Ishikawa (cell line): ENCODE measurements at regions not wholly inside any gene's neighbourhood (a gene's known extent, or its start where the extent isn't known, plus 50 kb on each side); places are given as distances from the start of the nearest gene placed in this dataset.

Experiments
- CEBPB ChIP-seq: IDR thresholded peaks from 2 replicates; pipeline ENCODE4 v1.6.1; 2012
- CREB1 ChIP-seq: IDR thresholded peaks from 2 replicates; pipeline ENCODE4 v1.6.1; 2012; ENCODE audit warnings: low read depth
- EGR1 ChIP-seq: IDR thresholded peaks from 2 replicates; pipeline ENCODE4 v1.6.1; 2012
- EP300 ChIP-seq: IDR thresholded peaks from 2 replicates; pipeline ENCODE4 v1.6.1; 2012; ENCODE audit warnings: borderline replicate concordance
- FOXM1 ChIP-seq: IDR thresholded peaks from 2 replicates; pipeline ENCODE4 v1.6.1; 2012; ENCODE audit warnings: low read depth, borderline replicate concordance
- NFIC ChIP-seq: IDR thresholded peaks from 2 replicates; pipeline ENCODE4 v1.6.1; 2012
- RAD21 ChIP-seq: IDR thresholded peaks from 2 replicates; pipeline ENCODE4 v1.6.1; 2012; ENCODE audit warnings: low read depth
- TAF1 ChIP-seq: IDR thresholded peaks from 2 replicates; pipeline ENCODE4 v1.6.1; 2012; ENCODE audit warnings: low read depth, mild to moderate bottlenecking
- TCF12 ChIP-seq: IDR thresholded peaks from 2 replicates; pipeline ENCODE4 v1.6.1; 2012; ENCODE audit warnings: low read depth
- TEAD4 ChIP-seq: IDR thresholded peaks from 2 replicates; pipeline ENCODE4 v1.6.1; 2012
- YY1 ChIP-seq: IDR thresholded peaks from 2 replicates; pipeline ENCODE4 v1.6.1; 2012; ENCODE audit warnings: low read depth
- ZBTB7A ChIP-seq: IDR thresholded peaks from 2 replicates; pipeline ENCODE4 v1.6.1; 2012; ENCODE audit warnings: low read depth
- TF ChIP-seq, protein P1 (sequence below): IDR thresholded peaks from 2 replicates; pipeline ENCODE4 v1.6.1; 2012; ENCODE audit warnings: low read depth, mild to moderate bottlenecking
- TF ChIP-seq, protein P2 (sequence below): IDR thresholded peaks from 2 replicates; pipeline ENCODE4 v1.6.1; 2012
- TF ChIP-seq, protein P3 (sequence below): IDR thresholded peaks from 2 replicates; pipeline ENCODE4 v1.6.1; 2012

- TF ChIP-seq CREB1, result no peak
- TF ChIP-seq CEBPB, result no peak
- TF ChIP-seq ZBTB7A, result no peak
- TF ChIP-seq NFIC, result no peak
- TF ChIP-seq, protein P1, sequence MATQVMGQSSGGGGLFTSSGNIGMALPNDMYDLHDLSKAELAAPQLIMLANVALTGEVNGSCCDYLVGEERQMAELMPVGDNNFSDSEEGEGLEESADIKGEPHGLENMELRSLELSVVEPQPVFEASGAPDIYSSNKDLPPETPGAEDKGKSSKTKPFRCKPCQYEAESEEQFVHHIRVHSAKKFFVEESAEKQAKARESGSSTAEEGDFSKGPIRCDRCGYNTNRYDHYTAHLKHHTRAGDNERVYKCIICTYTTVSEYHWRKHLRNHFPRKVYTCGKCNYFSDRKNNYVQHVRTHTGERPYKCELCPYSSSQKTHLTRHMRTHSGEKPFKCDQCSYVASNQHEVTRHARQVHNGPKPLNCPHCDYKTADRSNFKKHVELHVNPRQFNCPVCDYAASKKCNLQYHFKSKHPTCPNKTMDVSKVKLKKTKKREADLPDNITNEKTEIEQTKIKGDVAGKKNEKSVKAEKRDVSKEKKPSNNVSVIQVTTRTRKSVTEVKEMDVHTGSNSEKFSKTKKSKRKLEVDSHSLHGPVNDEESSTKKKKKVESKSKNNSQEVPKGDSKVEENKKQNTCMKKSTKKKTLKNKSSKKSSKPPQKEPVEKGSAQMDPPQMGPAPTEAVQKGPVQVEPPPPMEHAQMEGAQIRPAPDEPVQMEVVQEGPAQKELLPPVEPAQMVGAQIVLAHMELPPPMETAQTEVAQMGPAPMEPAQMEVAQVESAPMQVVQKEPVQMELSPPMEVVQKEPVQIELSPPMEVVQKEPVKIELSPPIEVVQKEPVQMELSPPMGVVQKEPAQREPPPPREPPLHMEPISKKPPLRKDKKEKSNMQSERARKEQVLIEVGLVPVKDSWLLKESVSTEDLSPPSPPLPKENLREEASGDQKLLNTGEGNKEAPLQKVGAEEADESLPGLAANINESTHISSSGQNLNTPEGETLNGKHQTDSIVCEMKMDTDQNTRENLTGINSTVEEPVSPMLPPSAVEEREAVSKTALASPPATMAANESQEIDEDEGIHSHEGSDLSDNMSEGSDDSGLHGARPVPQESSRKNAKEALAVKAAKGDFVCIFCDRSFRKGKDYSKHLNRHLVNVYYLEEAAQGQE, result no peak
- no peak for TF ChIP-seq FOXM1
- no peak for TF ChIP-seq RAD21
- TF ChIP-seq TAF1, result no peak
- no peak for TF ChIP-seq TCF12
- TF ChIP-seq YY1, result no peak
- TF ChIP-seq EP300, result no peak
- TF ChIP-seq, protein P2, sequence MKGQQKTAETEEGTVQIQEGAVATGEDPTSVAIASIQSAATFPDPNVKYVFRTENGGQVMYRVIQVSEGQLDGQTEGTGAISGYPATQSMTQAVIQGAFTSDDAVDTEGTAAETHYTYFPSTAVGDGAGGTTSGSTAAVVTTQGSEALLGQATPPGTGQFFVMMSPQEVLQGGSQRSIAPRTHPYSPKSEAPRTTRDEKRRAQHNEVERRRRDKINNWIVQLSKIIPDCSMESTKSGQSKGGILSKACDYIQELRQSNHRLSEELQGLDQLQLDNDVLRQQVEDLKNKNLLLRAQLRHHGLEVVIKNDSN, result no peak
- TF ChIP-seq, protein P3, sequence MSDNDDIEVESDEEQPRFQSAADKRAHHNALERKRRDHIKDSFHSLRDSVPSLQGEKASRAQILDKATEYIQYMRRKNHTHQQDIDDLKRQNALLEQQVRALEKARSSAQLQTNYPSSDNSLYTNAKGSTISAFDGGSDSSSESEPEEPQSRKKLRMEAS, result no peak
- no peak for TF ChIP-seq EGR1
These were observed 66.9 kb downstream of the CTSL start for GRCh38 chr9:87792831-87793288.

DNA sequence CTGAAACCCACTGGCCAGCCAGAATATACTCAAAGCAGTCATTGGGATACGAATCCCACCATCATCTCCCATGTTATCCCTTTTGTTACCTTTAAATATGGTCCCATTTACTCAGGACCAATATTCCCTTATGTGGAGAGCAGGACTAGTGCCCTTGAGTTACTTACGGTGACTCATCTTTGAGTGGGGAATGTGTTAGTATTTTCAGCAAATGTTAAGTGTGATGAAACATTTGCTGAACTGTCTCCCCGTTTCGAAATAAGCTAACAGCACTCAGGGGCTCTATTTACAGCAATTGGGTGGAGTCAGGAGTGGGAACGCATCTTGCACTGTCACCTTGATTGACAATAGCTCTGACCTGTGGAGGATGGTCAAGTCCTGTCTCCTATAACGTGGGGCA is 67.4 kb downstream of the CTSL start:
- TF ChIP-seq FOXM1 (no peak), CREB1 (no peak), TAF1 (no peak), EGR1 (no peak), TCF12 (no peak), EP300 (no peak), ZBTB7A (no peak), YY1 (no peak), CEBPB (no peak)
- TF ChIP-seq, protein P1, result no peak

- no peak for TF ChIP-seq EGR1
- TF ChIP-seq, protein P3, result no peak
- TF ChIP-seq NFIC, result no peak
- no peak for TF ChIP-seq TEAD4
- TF ChIP-seq TAF1, result no peak
- TF ChIP-seq ZBTB7A, result no peak
These were observed 69.3 kb downstream of the CTSL start for GRCh38 chr9:87795178-87795577.

- TF ChIP-seq ZBTB7A (no peak), CEBPB (no peak), TEAD4 (no peak)
- TF ChIP-seq, protein P3, result no peak
- TF ChIP-seq, protein P2, result no peak
- TF ChIP-seq, protein P1, result no peak
These were observed 70.3 kb downstream of the CTSL start for GRCh38 chr9:87796196-87796595.

- no peak for TF ChIP-seq TCF12
- TF ChIP-seq RAD21, result no peak
- TF ChIP-seq TEAD4, result no peak
- TF ChIP-seq CREB1, result no peak
- no peak for TF ChIP-seq NFIC
- TF ChIP-seq YY1, result no peak
- TF ChIP-seq EGR1, result no peak
- no peak for TF ChIP-seq EP300
- no peak for TF ChIP-seq TAF1
- TF ChIP-seq CEBPB, result no peak
- TF ChIP-seq, protein P2, result no peak
- TF ChIP-seq ZBTB7A, result no peak
- TF ChIP-seq, protein P1, result no peak
- TF ChIP-seq FOXM1, result no peak
- TF ChIP-seq, protein P3, result no peak
These were observed 72.4 kb downstream of the CTSL start for GRCh38 chr9:87798261-87798833.
